Effector CD4-positive, alpha-beta T cell (primary cell): ENCODE measurements at regions not wholly inside any gene's neighbourhood (a gene's known extent, or its start where the extent isn't known, plus 50 kb on each side); places are given as distances from the start of the nearest gene placed in this dataset.

Experiments used
- DNase-seq: peaks from one replicate; pipeline ENCODE4 v3.0.0-alpha.2; 2020

GRCh38 chr2:2892378-2892777, 485.2 kb downstream of the EIPR1 start:
- no peak for DNase-seq

GRCh38 chr2:2890901-2891300, 486.7 kb downstream of the EIPR1 start:
- DNase-seq: no peak

- DNase-seq: no peak
Measured at GRCh38 chr2:2890246-2890645, 487.4 kb downstream of the EIPR1 start.

- no peak for DNase-seq
Measured at GRCh38 chr2:2889646-2890045, 488.0 kb downstream of the EIPR1 start.

- DNase-seq: no peak
Measured at GRCh38 chr2:2889141-2889540, 488.5 kb downstream of the EIPR1 start.

- no peak for DNase-seq
Measured at GRCh38 chr2:2887772-2888387, 489.7 kb downstream of the EIPR1 start.

GRCh38 chr2:2886922-2887321, 490.7 kb downstream of the EIPR1 start:
- no peak for DNase-seq

- DNase-seq: no peak
Measured at GRCh38 chr2:2881499-2881898, 496.1 kb downstream of the EIPR1 start.

- DNase-seq: no peak
Measured at GRCh38 chr2:2880938-2881337, 496.7 kb downstream of the EIPR1 start.

GRCh38 chr2:2879781-2880180, 497.8 kb downstream of the EIPR1 start:
- no peak for DNase-seq

- no peak for DNase-seq
Measured at GRCh38 chr2:2879071-2879470, 498.5 kb downstream of the EIPR1 start.

GRCh38 chr2:2877427-2877826, 500.2 kb downstream of the EIPR1 start:
- no peak for DNase-seq

GRCh38 chr2:2876331-2877221, 501.0 kb downstream of the EIPR1 start:
- no peak for DNase-seq

GRCh38 chr2:2875831-2876230, 501.8 kb downstream of the EIPR1 start:
- DNase-seq: no peak

- DNase-seq: no peak
Measured at GRCh38 chr2:2875296-2875695, 502.3 kb downstream of the EIPR1 start.

- no peak for DNase-seq
Measured at GRCh38 chr2:2874805-2875204, 502.8 kb downstream of the EIPR1 start.

- DNase-seq: no peak
Measured at GRCh38 chr2:2874341-2874740, 503.3 kb downstream of the EIPR1 start.

GRCh38 chr2:2873450-2873811, 504.2 kb downstream of the EIPR1 start:
- no peak for DNase-seq

GRCh38 chr2:2872713-2873449, 504.7 kb downstream of the EIPR1 start:
- DNase-seq: no peak

GRCh38 chr2:2872309-2872617, 505.4 kb downstream of the EIPR1 start:
- no peak for DNase-seq

GRCh38 chr2:2871480-2872308, 505.9 kb downstream of the EIPR1 start:
- no peak for DNase-seq

- DNase-seq: no peak
Measured at GRCh38 chr2:2870106-2870505, 507.5 kb downstream of the EIPR1 start.

- DNase-seq: no peak
Measured at GRCh38 chr2:2869553-2869952, 508.1 kb downstream of the EIPR1 start.
